ENCODE measurements at regions not wholly inside any gene's neighbourhood (a gene's known extent, or its start where the extent isn't known, plus 50 kb on each side); places are given as distances from the start of the nearest gene placed in this dataset.

DNA sequence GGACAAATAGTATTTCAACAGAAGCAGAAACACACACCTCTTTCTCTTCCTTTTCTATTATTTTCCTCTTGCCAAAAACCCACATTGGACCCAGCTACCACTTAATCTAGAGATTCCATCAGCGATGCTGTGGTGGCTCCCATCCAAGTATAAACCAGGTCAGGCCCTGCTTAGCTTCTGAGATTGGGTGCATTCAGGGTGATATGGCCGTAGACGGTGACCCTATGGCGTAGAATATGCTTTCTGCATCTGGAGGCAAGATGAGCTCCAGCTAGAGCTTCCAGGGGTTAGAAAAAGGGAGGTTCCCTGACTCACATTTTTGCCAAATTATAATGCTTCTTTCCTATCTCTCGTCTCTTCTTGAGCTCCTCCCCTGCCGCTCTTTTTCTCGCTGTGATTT lies 66.5 kb downstream of the TNP1 start:
- no peaks in the 10 kb centered on the region for H3K9me3 ChIP-seq (ENCODE audit: insufficient read depth in 2 of 2, low read depth in 1 of 2, low read length in 1 of 2)
- H3K23ac ChIP-seq (ENCODE audit: insufficient read length): no peak overlapping the region
- ChIA-PET CTCF (ENCODE audit: partially characterized antibody) (interaction anchor here (0.9 to 3.6 kb wide), 12 partner anchors 9 to 373 kb away, joined by 3 to 16 read pairs (median 4); partner anchors contain the start of gene IGFBP5), POLR2A (ENCODE audit: partially characterized antibody) (no interaction called here)
- H2BK120ac ChIP-seq (replicated peaks; ENCODE audit: low read depth, low read length): no peak overlapping the region
- H3K4ac ChIP-seq (replicated peaks; ENCODE audit: insufficient read length, low read depth, low read length): no peak overlapping the region
- DNase-seq (ENCODE audit: low read depth in 1 of 2, low spot score in 2 of 2) (no peak), FAIRE-seq (no peak)
- no peak overlapping the region for H4K91ac ChIP-seq (replicated peaks; ENCODE audit: insufficient read length, low read length)
- peaks cover 0 to 2% (median 0%) of the 10 kb centered on the region in 4 experiments; a peak in 1 of 7 replicates for H3K4me1 ChIP-seq (replicated peaks in 1 of 4; ENCODE audit: control insufficient read depth in 3 of 4, insufficient read depth in 4 of 4, low read length in 3 of 4)
- no peak overlapping the region for H3K14ac ChIP-seq (ENCODE audit: insufficient read length)
- no peak overlapping the region for H2BK20ac ChIP-seq (ENCODE audit: low read length)
- no peak overlapping the region for H2BK15ac ChIP-seq (ENCODE audit: low read length)
- H3K36me3 ChIP-seq (ENCODE audit: control insufficient read depth in 2 of 4, insufficient read depth in 4 of 4, low read length in 3 of 4): no peaks in the 10 kb centered on the region
- H2BK12ac ChIP-seq (ENCODE audit: low read depth, low read length): no peak overlapping the region
- H3K79me2 ChIP-seq (ENCODE audit: control insufficient read depth in 1 of 2, insufficient read depth in 2 of 2, low read length in 2 of 2): no peaks in the 10 kb centered on the region
- no peaks in the 10 kb centered on the region for H3K79me1 ChIP-seq (ENCODE audit: low read depth, low read length)
- H3K27ac ChIP-seq (ENCODE audit: low read depth, low read length): no peak overlapping the region
- no peak overlapping the region for H2AFZ ChIP-seq (ENCODE audit: low read length)
- H2BK5ac ChIP-seq (ENCODE audit: low read depth, low read length): no peak overlapping the region
- H3K23me2 ChIP-seq (ENCODE audit: low read depth, low read length): no peaks in the 10 kb centered on the region
- WGBS, 2 experiments (ENCODE audit: extremely low coverage in 1 of 2, insufficient coverage in 1 of 2, insufficient read length in 1 of 2, insufficient replicate concordance in 2 of 2, low coverage in 1 of 2, low lambda C conversion rate in 2 of 2, missing lambda C conversion rate in 1 of 2): 89% methylated on average over 7 of the region's 7 CpGs; no CpG with 5 or more reads in 1 of the 2 experiments
- TF ChIP-seq SUZ12 (IDR thresholded peaks at IDR 0.05; ENCODE audit: low read length) (no peak), SRF (IDR thresholded peaks at IDR 0.05; ENCODE audit: low read depth, low read length) (no peak), EZH2 (IDR thresholded peaks at IDR 0.05; ENCODE audit: low read depth, low read length, severe bottlenecking) (no peak), CTBP2 (IDR thresholded peaks at IDR 0.05; ENCODE audit: borderline replicate concordance, insufficient read depth, insufficient read length, low read length) (no peak), NRF1 (IDR thresholded peaks at IDR 0.05; ENCODE audit: low read depth, low read length) (no peak), SP2 (IDR thresholded peaks at IDR 0.05; ENCODE audit: low read length) (no peak), BRCA1 (IDR thresholded peaks at IDR 0.05; ENCODE audit: low read depth, low read length) (no peak)
- H4K5ac ChIP-seq (ENCODE audit: insufficient read length, low read depth, low read length): no peak overlapping the region
- H4K8ac ChIP-seq (ENCODE audit: extremely low read depth, insufficient read depth, low read length): no peak overlapping the region
- H3K9ac ChIP-seq (replicated peaks in 1 of 4; ENCODE audit: extremely low read depth in 1 of 4, low read depth in 3 of 4, low read length in 3 of 4): no peak overlapping the region
- no peaks in the 10 kb centered on the region for H4K20me1 ChIP-seq (replicated peaks in 1 of 2; ENCODE audit: control insufficient read depth in 1 of 2, insufficient read depth in 2 of 2, low read length in 2 of 2)
- H3K4me2 ChIP-seq (ENCODE audit: insufficient read depth in 1 of 2, low read depth in 2 of 2, low read length in 2 of 2): no peak overlapping the region
- H3K56ac ChIP-seq (replicated peaks; ENCODE audit: insufficient read length, low read depth, low read length): no peak overlapping the region
- H3K18ac ChIP-seq (ENCODE audit: extremely low read depth, low read length): no peak overlapping the region
- no peak overlapping the region for H2AK5ac ChIP-seq (ENCODE audit: low read depth, low read length)
- no peaks in the 10 kb centered on the region; a peak in 1 of 7 replicates for H3K27me3 ChIP-seq (replicated peaks in 1 of 4; ENCODE audit: control insufficient read depth in 3 of 4, extremely low read depth in 1 of 4, insufficient read depth in 3 of 4, low read length in 3 of 4)
- H3K4me3 ChIP-seq (ENCODE audit: extremely low read depth in 1 of 4, insufficient read depth in 2 of 4, low read depth in 3 of 4, low read length in 4 of 4): no peak overlapping the region

Data from H1 (cell line).